Liver (tissue), 8 donors: ENCODE measurements at regions not wholly inside any gene's neighbourhood (a gene's known extent, or its start where the extent isn't known, plus 50 kb on each side); places are given as distances from the start of the nearest gene placed in this dataset.
"Not testable (repeated sequence)": the region's sequence is repeated elsewhere in the genome, so short reads cannot be mapped to it uniquely, and the experiment has no call there.

Experiments used
- DNase-seq: peaks from one replicate; pipeline ENCODE4 v3.0.0-alpha.2; 2017; ENCODE audit warnings: low spot score
- H3K27ac ChIP-seq, 2 donors: one replicate each; pipeline ENCODE4 v1.7.0; 2013; ENCODE audit warnings: inconsistent platforms in 2 of 2, low read length in 2 of 2, control low read depth in 1 of 2, low read depth in 1 of 2, mild to moderate bottlenecking in 1 of 2
- H3K27me3 ChIP-seq, 4 donors: one replicate each; pipeline versions ENCODE4 v1.6.1 to v1.7.0; 2013; ENCODE audit warnings: low read length in 3 of 4, inconsistent platforms in 1 of 4, mild to moderate bottlenecking in 1 of 4, moderate library complexity in 1 of 4; ENCODE audit not compliant: control insufficient read depth in 4 of 4, insufficient read depth in 4 of 4
- H3K36me3 ChIP-seq, 4 donors: one replicate each; pipeline versions ENCODE4 v1.6.1 to v1.7.0; 2013; ENCODE audit warnings: low read length in 3 of 4, mild to moderate bottlenecking in 3 of 4, low read depth in 1 of 4, moderate library complexity in 1 of 4; ENCODE audit not compliant: control insufficient read depth in 4 of 4, insufficient read depth in 3 of 4
- H3K4me1 ChIP-seq, 4 donors: one replicate each; pipeline versions ENCODE4 v1.6.1 to v1.7.0; 2013; ENCODE audit warnings: low read length in 3 of 4, mild to moderate bottlenecking in 3 of 4, moderate library complexity in 1 of 4; ENCODE audit not compliant: control insufficient read depth in 4 of 4, insufficient read depth in 4 of 4
- H3K4me3 ChIP-seq, 3 donors: one replicate each; pipeline versions ENCODE4 v1.6.1 to v1.7.0; 2013; ENCODE audit warnings: low read length in 3 of 3, control low read depth in 1 of 3, low read depth in 1 of 3, mild to moderate bottlenecking in 1 of 3
- H3K9ac ChIP-seq, 2 donors: one replicate each; pipeline ENCODE4 v1.7.0; 2013; ENCODE audit warnings: low read length in 2 of 2, mild to moderate bottlenecking in 2 of 2, moderate library complexity in 2 of 2, control low read depth in 1 of 2, low read depth in 1 of 2
- H3K9me3 ChIP-seq, 4 donors: one replicate each; pipeline versions ENCODE4 v1.6.1 to v1.7.0; 2013; ENCODE audit warnings: low read length in 3 of 4; ENCODE audit not compliant: control insufficient read depth in 4 of 4
- ATF3 ChIP-seq: IDR thresholded peaks from 2 replicates; pipeline ENCODE4 v1.6.1; 2016; ENCODE audit warnings: antibody characterized with exemption
- CTCF ChIP-seq: fragments of 150-350 bp; IDR thresholded peaks from 2 replicates; pipeline ENCODE4 v1.5.1; 2017; ENCODE audit warnings: improper control_type of control experiment, low read depth, low read length; ENCODE audit not compliant: missing input control
- EGR1 ChIP-seq, 2 donors: IDR thresholded peaks; 2 replicates each; pipeline ENCODE4 v1.6.1; 2016 to 2018; ENCODE audit warnings: antibody characterized with exemption in 2 of 2, low read depth in 2 of 2
- FOXA1 ChIP-seq: IDR thresholded peaks from 2 replicates; pipeline ENCODE4 v1.6.1; 2016; ENCODE audit warnings: antibody characterized with exemption
- FOXA2 ChIP-seq: IDR thresholded peaks from 2 replicates; pipeline ENCODE4 v1.6.1; 2016; ENCODE audit warnings: antibody characterized with exemption
- GABPA ChIP-seq, 2 donors: IDR thresholded peaks in 1 of 2; conservative IDR thresholded peaks in 1 of 2; 2 replicates each; pipeline ENCODE4 v1.6.1; 2016; ENCODE audit warnings: antibody characterized with exemption in 2 of 2, mild to moderate bottlenecking in 1 of 2, moderate library complexity in 1 of 2
- HNF4A ChIP-seq, 2 donors: conservative IDR thresholded peaks; 2 replicates each; pipeline ENCODE4 v1.6.1; 2016; ENCODE audit warnings: antibody characterized with exemption in 2 of 2, mild to moderate bottlenecking in 2 of 2
- HNF4G ChIP-seq: IDR thresholded peaks from 2 replicates; pipeline ENCODE4 v1.6.1; 2016; ENCODE audit warnings: antibody characterized with exemption
- JUND ChIP-seq, 2 donors: IDR thresholded peaks; 2 replicates each; pipeline ENCODE4 v1.6.1; 2016; ENCODE audit warnings: antibody characterized with exemption in 2 of 2
- MAX ChIP-seq: IDR thresholded peaks from 2 replicates; pipeline ENCODE4 v1.6.1; 2016; ENCODE audit warnings: antibody characterized with exemption
- RAD21 ChIP-seq, 2 donors: IDR thresholded peaks; 2 replicates each; pipeline ENCODE4 v1.6.1; 2016; ENCODE audit warnings: antibody characterized with exemption in 2 of 2, mild to moderate bottlenecking in 2 of 2
- REST ChIP-seq: IDR thresholded peaks from 2 replicates; pipeline ENCODE4 v1.6.1; 2016; ENCODE audit warnings: antibody characterized with exemption, mild to moderate bottlenecking
- RXRA ChIP-seq, 2 donors: IDR thresholded peaks; 2 replicates each; pipeline ENCODE4 v1.6.1; 2017 to 2018; ENCODE audit warnings: antibody characterized with exemption in 2 of 2, mild to moderate bottlenecking in 1 of 2
- SP1 ChIP-seq: IDR thresholded peaks from 2 replicates; pipeline ENCODE4 v1.6.1; 2018; ENCODE audit warnings: antibody characterized with exemption, mild to moderate bottlenecking
- TAF1 ChIP-seq: conservative IDR thresholded peaks from 2 replicates; pipeline ENCODE4 v1.6.1; 2016; ENCODE audit warnings: antibody characterized with exemption, mild to moderate bottlenecking
- YY1 ChIP-seq: IDR thresholded peaks from 2 replicates; pipeline ENCODE4 v1.6.1; 2016; ENCODE audit warnings: antibody characterized with exemption, mild to moderate bottlenecking
- ZBTB33 ChIP-seq: IDR thresholded peaks from 2 replicates; pipeline ENCODE4 v1.6.1; 2016; ENCODE audit warnings: antibody characterized with exemption
- WGBS: extraction: QIAGEN DNeasy Blood & Tissue Kit; methylation state at CpG from one replicate; pipeline ENCODE4 v1.1.7; 2013; 5-methylcytosine and 5-hydroxymethylcytosine counted together
- donor health status: healthy.
- donor health status: healthy.
- donor health status: healthy.
- donor health status: healthy.
- donor health status: healthy.

GRCh38 chr9:110131499-110131898 lies 76.5 kb downstream of the C9orf152 start:
- Histone ChIP-seq H3K27me3 (no peaks in the 10 kb centered on the region), H3K4me1 (peaks cover 0 to 5% (median 2%) of the 10 kb centered on the region in 4 donors), H3K36me3 (peaks cover 0 to 3% (median 1%) of the 10 kb centered on the region in 4 donors), H3K9ac (no peak overlapping the region), H3K4me3 (no peak overlapping the region), H3K27ac (no peak overlapping the region), H3K9me3 (no peaks in the 10 kb centered on the region)
- DNase-seq: no peak
- TF ChIP-seq GABPA (IDR thresholded peaks at IDR 0.05 in 1 of 2, conservative IDR thresholded peaks at IDR 0.05 in 1 of 2): no peak
- TF ChIP-seq MAX: no peak
- TF ChIP-seq HNF4A (conservative IDR thresholded peaks at IDR 0.05): no peak
- TF ChIP-seq EGR1 (IDR thresholded peaks at IDR 0.05; ENCODE audit: low read depth in 2 of 2): no peak
- TF ChIP-seq FOXA2: no peak
- TF ChIP-seq ATF3: no peak
- no peak for TF ChIP-seq RXRA (IDR thresholded peaks at IDR 0.05)
- TF ChIP-seq TAF1: no peak
- TF ChIP-seq HNF4G: no peak
- TF ChIP-seq YY1: no peak
- TF ChIP-seq JUND (IDR thresholded peaks at IDR 0.05): no peak
- 89% methylated on average over 2 of the region's 2 CpGs for WGBS

GRCh38 chr9:110132531-110132930 lies 75.4 kb downstream of the C9orf152 start:
- not testable (repeated sequence) for H3K27ac ChIP-seq, H3K9ac ChIP-seq, H3K4me1 ChIP-seq, H3K4me3 ChIP-seq, DNase-seq, H3K27me3 ChIP-seq, H3K9me3 ChIP-seq
- 93% methylated on average over 3 of the region's 3 CpGs for WGBS
- H3K36me3 ChIP-seq: peaks cover 0 to 12% (median 5%) of the 10 kb centered on the region in 4 donors

GRCh38 chr9:110133059-110133458 lies 74.9 kb downstream of the C9orf152 start:
- 79% methylated on average over 3 of the region's 3 CpGs for WGBS
- no peak overlapping the region for H3K27ac ChIP-seq

More at GRCh38 chr9:110133059-110133458, 74.9 kb downstream of the C9orf152 start:
- Histone ChIP-seq H3K36me3 (peaks cover 0 to 17% (median 7%) of the 10 kb centered on the region in 4 donors), H3K4me1 (no peaks in the 10 kb centered on the region), H3K4me3 (no peak overlapping the region), H3K27me3 (no peaks in the 10 kb centered on the region), H3K9me3 (no peaks in the 10 kb centered on the region), H3K9ac (no peak overlapping the region)
- no peak for DNase-seq
- TF ChIP-seq CTCF (no peak), GABPA (IDR thresholded peaks at IDR 0.05 in 1 of 2, conservative IDR thresholded peaks at IDR 0.05 in 1 of 2) (no peak), TAF1 (no peak), ATF3 (no peak), JUND (IDR thresholded peaks at IDR 0.05) (no peak), FOXA2 (no peak), RAD21 (IDR thresholded peaks at IDR 0.05) (no peak), REST (no peak), EGR1 (IDR thresholded peaks at IDR 0.05; ENCODE audit: low read depth in 2 of 2) (no peak), ZBTB33 (no peak), SP1 (no peak), MAX (no peak), RXRA (IDR thresholded peaks at IDR 0.05) (no peak), HNF4G (no peak), FOXA1 (no peak), YY1 (no peak)
